Psoas muscle (tissue), 7 donors: ENCODE measurements at regions not wholly inside any gene's neighbourhood (a gene's known extent, or its start where the extent isn't known, plus 50 kb on each side); places are given as distances from the start of the nearest gene placed in this dataset.

Experiments used
- ATAC-seq, 4 donors: fragments of 200-7000 bp; cut with Tn5 transposase; one replicate each; pipeline ENCODE4 v1.9.1; 2020; ENCODE audit warnings: moderate library complexity in 3 of 4, mild to moderate bottlenecking in 2 of 4
- DNase-seq, 2 donors: peaks; one replicate each; pipeline ENCODE4 v3.0.0-alpha.2; 2020
- H3K27ac ChIP-seq: fragments of 200-600 bp; one replicate; pipeline ENCODE4 v1.8.0; 2022
- H3K27me3 ChIP-seq, 3 donors: fragments of 200-600 bp in 1 of 3; one replicate each; pipeline versions ENCODE4 v1.6.1 to v1.8.0; 2013 to 2022; ENCODE audit warnings: low read length in 2 of 3, mild to moderate bottlenecking in 2 of 3, moderate library complexity in 1 of 3; ENCODE audit not compliant: insufficient read depth in 3 of 3
- H3K36me3 ChIP-seq, 2 donors: fragments of 200-600 bp in 1 of 2; one replicate each; pipeline versions ENCODE4 v1.6.1 to v1.8.0; 2013 to 2022; ENCODE audit warnings: low read depth in 1 of 2, mild to moderate bottlenecking in 1 of 2, moderate library complexity in 1 of 2; ENCODE audit not compliant: insufficient read depth in 1 of 2
- H3K4me1 ChIP-seq: fragments of 200-600 bp; one replicate; pipeline ENCODE4 v1.8.0; 2022
- H3K4me3 ChIP-seq: fragments of 200-600 bp; one replicate; pipeline ENCODE4 v1.8.0; 2022; ENCODE audit warnings: mild to moderate bottlenecking
- H3K9me3 ChIP-seq: fragments of 200-600 bp; one replicate; pipeline ENCODE4 v1.8.0; 2022
- WGBS, 3 donors: extraction: QIAGEN DNeasy Blood & Tissue Kit; methylation state at CpG; one replicate each; pipeline versions ENCODE4 v1.1.6 to v1.1.7; 2013; 5-methylcytosine and 5-hydroxymethylcytosine counted together
- intact Hi-C, 2 donors: fragments of 100-400 bp; cut with DNase I; formaldehyde crosslinking; loops; one replicate each; pipeline versions ENCODE4 v1.11.0 to v1.14.2; 2022
- TF ChIP-seq, protein P1 (sequence below): fragments of 200-600 bp; IDR thresholded peaks from one replicate; pipeline ENCODE4 v1.8.0; 2022; ENCODE audit warnings: antibody characterized with exemption
- donor health status: healthy with polysubstance abuse.
- donor health status: DM: no; HTN: no; CAD: no; lungs with moderate emphysema.
- donor health status: Bipolar disorder and iron deficiency.
- donor health status: healthy.
- donor health status: DM: yes; HTN: yes; CAD: no.
- donor health status: DM: no; HTN: no; CAD: no.
- donor health status: DM: yes; HTN: yes; CAD: no.

DNA sequence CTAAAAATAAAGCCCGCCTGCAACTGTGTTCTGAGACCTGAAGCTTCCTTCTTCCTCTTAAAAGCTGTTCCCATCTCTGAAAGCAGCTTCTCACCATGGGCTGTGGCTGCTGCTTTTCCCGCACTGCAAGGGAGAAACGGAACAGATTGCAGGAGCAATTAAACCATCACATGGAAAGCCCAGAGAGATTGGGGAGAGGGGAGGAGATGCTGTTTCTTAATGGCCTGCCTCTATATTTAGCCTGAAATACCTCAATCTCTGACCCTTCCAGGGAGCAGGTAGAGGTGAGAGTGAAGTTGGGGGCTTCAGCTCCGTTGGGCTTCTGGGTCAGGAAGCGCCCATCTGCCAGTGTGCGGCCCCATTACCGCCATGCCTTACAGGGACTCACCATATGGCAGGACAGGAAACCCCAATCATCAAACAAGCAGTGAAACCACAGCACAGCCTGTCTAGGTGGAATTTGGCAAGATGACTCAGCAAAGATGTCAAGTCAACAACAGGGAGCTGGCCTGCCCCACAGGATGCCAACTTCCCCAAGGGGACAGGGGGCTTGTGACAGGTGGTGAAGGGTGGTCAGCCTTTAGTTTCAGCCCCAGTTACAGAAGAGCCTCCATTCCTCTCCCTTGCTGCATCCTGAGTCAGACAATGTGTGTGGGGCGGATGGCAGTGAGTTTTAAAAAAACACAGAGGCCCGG, 286.6 kb upstream of the CCL2 start:
- no peak for DNase-seq
- Histone ChIP-seq H3K9me3 (no peaks in the 10 kb centered on the region), H3K4me1 (no peaks in the 10 kb centered on the region), H3K27me3 (no peaks in the 10 kb centered on the region), H3K4me3 (no peak overlapping the region), H3K27ac (no peak overlapping the region), H3K36me3 (no peaks in the 10 kb centered on the region)
- 59 to 77% (median 73%) methylated on average over 9 of the region's 9 CpGs for whole genome bisulfite sequencing, 3 donors
- intact Hi-C loops = no loop called here
- TF ChIP-seq, protein P1, sequence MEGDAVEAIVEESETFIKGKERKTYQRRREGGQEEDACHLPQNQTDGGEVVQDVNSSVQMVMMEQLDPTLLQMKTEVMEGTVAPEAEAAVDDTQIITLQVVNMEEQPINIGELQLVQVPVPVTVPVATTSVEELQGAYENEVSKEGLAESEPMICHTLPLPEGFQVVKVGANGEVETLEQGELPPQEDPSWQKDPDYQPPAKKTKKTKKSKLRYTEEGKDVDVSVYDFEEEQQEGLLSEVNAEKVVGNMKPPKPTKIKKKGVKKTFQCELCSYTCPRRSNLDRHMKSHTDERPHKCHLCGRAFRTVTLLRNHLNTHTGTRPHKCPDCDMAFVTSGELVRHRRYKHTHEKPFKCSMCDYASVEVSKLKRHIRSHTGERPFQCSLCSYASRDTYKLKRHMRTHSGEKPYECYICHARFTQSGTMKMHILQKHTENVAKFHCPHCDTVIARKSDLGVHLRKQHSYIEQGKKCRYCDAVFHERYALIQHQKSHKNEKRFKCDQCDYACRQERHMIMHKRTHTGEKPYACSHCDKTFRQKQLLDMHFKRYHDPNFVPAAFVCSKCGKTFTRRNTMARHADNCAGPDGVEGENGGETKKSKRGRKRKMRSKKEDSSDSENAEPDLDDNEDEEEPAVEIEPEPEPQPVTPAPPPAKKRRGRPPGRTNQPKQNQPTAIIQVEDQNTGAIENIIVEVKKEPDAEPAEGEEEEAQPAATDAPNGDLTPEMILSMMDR = no peak
- no peak for ATAC-seq

DNA sequence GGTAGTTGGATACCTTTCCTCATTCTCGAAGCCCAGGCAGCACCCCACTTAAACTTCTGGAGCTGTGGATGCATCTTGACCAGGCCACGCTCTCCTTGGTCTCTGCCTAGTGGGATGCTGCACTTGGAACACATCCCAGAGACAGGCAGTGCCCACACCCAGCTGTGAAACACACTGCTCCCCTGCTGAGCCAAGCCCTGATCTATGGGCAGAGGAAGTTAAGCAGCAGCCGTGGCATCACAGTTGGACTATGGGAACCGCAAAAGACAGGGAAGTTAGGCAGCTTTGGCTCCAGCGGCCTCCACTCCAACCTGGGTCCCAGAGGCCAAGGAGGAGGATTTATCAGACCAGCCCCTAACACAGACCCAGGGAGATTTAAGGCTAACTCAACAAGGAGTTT, 284.8 kb upstream of the CCL2 start:
- WGBS, 3 donors = 66 to 77% (median 67%) methylated on average over 5 of the region's 5 CpGs
- Histone ChIP-seq H3K27me3 (no peaks in the 10 kb centered on the region), H3K27ac (no peak overlapping the region), H3K9me3 (no peaks in the 10 kb centered on the region), H3K36me3 (no peaks in the 10 kb centered on the region), H3K4me1 (no peaks in the 10 kb centered on the region), H3K4me3 (no peak overlapping the region)
- no peak for DNase-seq
- ATAC-seq = no peak
- intact Hi-C loops = no loop called here
- TF ChIP-seq, protein P1 = no peak

DNA sequence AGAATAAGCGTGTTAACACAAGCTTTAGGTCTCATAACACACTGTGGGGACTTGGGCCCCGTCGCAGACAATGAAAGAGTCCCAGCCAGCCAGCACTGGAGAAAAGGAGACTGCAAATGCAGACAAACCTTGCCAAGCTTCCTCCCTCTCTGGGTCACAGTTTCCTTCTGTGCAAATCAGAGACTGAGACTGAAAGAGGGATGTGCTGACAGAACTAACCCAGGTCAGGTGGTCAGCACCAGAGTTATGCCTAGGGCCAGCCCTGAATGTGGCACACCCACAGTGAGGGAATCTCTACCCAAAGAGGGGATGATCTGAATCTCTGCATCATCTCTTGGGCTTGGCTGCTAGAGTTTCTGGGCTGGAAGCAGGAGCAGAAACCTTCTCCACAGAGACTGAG, 282.3 kb upstream of the CCL2 start:
- intact Hi-C loops = no loop called here
- Histone ChIP-seq H3K36me3 (no peaks in the 10 kb centered on the region), H3K4me3 (no peak overlapping the region), H3K27me3 (no peaks in the 10 kb centered on the region), H3K27ac (no peak overlapping the region), H3K9me3 (no peaks in the 10 kb centered on the region), H3K4me1 (no peaks in the 10 kb centered on the region)
- no peak for ATAC-seq
- DNase-seq = no peak
- 44 to 59% (median 58%) methylated on average over 3 of the region's 3 CpGs for WGBS, 3 donors
- TF ChIP-seq, protein P1 = no peak

DNA sequence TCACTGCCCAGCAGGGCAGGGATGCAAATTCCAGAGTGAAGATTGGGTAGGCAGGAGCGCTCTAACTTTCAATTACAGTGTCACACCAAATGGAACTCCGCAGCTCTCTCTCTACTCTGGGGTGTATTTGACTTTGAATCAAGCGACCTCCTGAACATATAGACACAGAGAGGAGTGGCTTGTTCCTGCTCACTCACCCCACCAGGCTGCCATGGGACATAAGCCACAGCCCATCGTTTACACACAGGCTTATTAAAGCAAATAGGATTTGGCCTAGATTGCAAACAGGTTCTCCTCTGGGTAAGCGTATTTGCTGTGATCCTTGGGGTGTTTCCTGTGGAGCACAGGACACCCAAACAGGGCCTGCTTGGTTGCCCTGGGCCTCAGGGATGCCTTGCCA, 281.6 kb upstream of the CCL2 start:
- intact Hi-C loops = no loop called here
- no peaks in the 10 kb centered on the region for H3K4me1 ChIP-seq
- ATAC-seq (no peak), DNase-seq (no peak)
- H3K27ac ChIP-seq = no peak overlapping the region
- WGBS, 3 donors = 63 to 83% (median 72%) methylated on average over 5 of the region's 5 CpGs
- TF ChIP-seq, protein P1 = no peak
- no peaks in the 10 kb centered on the region for H3K9me3 ChIP-seq
- no peaks in the 10 kb centered on the region for H3K27me3 ChIP-seq
- H3K4me3 ChIP-seq = no peak overlapping the region
- no peaks in the 10 kb centered on the region for H3K36me3 ChIP-seq

DNA sequence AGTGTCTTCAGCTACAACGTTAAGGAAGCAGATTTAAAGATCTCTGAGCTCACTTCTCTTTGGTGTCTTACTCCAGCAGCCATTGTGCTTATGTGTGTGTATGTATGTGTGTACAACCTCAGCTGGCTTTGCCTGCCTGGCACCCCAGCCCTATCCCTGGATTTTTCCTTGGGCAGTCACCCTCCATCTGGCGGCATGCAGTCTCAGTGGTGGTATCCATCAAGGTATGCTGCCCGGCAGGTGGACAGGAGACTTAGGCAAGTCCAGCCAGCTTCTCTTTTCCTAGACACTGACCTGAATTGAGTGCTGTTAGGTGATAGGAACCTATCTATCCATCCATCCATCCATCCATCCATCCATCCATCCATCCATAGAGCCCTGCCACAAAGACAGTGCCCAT, 280.8 kb upstream of the CCL2 start:
- TF ChIP-seq, protein P1 = no peak
- intact Hi-C loops = no loop called here
- no peaks in the 10 kb centered on the region for H3K36me3 ChIP-seq
- no peak for ATAC-seq
- 88 to 94% (median 91%) methylated on average over 3 of the region's 3 CpGs for WGBS, 3 donors
- H3K4me3 ChIP-seq = no peak overlapping the region
- no peaks in the 10 kb centered on the region for H3K9me3 ChIP-seq
- H3K27me3 ChIP-seq = no peaks in the 10 kb centered on the region
- no peak overlapping the region for H3K27ac ChIP-seq
- no peak for DNase-seq
- H3K4me1 ChIP-seq = no peaks in the 10 kb centered on the region
